GM12873 (cell line): ENCODE measurements at regions not wholly inside any gene's neighbourhood (a gene's known extent, or its start where the extent isn't known, plus 50 kb on each side); places are given as distances from the start of the nearest gene placed in this dataset.

ENCODE experiments used
- CTCF ChIP-seq: IDR thresholded peaks from 2 replicates; pipeline ENCODE4 v1.5.1; 2012; ENCODE audit warnings: low read depth, mild to moderate bottlenecking, moderate library complexity, low read length, control low read depth; ENCODE audit not compliant: insufficient read depth; ENCODE audit errors: missing control alignments

- no peak for TF ChIP-seq CTCF
These were observed 52.0 kb upstream of the CPM start for GRCh38 chr12:68984796-68985573.

- TF ChIP-seq CTCF, result no peak
These were observed 65.1 kb upstream of the CPM start for GRCh38 chr12:68998041-68998440.

GRCh38 chr12:69000074-69000473, 67.1 kb upstream of the CPM start:
- TF ChIP-seq CTCF, result no peak

GRCh38 chr12:69000540-69001243, 67.7 kb upstream of the CPM start:
- no peak for TF ChIP-seq CTCF

GRCh38 chr12:69001251-69001650, 68.3 kb upstream of the CPM start:
- no peak for TF ChIP-seq CTCF

- no peak for TF ChIP-seq CTCF
These were observed 70.0 kb upstream of the CPM start for GRCh38 chr12:69002969-69003368.

GRCh38 chr12:69003991-69004390, 71.0 kb upstream of the CPM start:
- TF ChIP-seq CTCF, result no peak
